Fibroblast of peridontal ligament (primary cell): ENCODE measurements at regions not wholly inside any gene's neighbourhood (a gene's known extent, or its start where the extent isn't known, plus 50 kb on each side); places are given as distances from the start of the nearest gene placed in this dataset.
"Not testable (repeated sequence)": the region's sequence is repeated elsewhere in the genome, so short reads cannot be mapped to it uniquely, and the experiment has no call there.

ENCODE experiments used
- DNase-seq: peaks from one replicate; pipeline ENCODE4 v3.0.0-alpha.2; 2010; ENCODE audit errors: extremely low read depth

DNA sequence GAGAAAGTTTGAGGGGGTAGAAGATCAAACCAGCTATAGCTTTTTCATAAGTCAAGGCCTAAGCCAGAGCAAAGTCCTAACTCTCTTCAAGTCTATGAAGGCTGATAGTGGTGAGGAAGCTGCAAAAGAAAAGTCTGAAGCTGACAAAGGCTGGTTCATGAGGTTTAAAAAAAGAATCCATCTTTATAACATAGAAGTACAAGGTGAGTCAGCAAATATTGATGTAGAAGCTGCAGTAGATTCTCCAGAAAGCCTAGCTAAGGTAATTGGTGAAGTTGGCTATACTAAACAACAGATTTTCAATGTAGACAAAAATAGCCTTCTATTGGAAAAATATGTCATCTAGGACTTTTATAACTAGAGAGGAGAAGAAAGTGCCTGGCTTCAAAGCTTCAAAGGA, 141.4 kb upstream of the ZNF521 start:
- DNase-seq: no peak

DNA sequence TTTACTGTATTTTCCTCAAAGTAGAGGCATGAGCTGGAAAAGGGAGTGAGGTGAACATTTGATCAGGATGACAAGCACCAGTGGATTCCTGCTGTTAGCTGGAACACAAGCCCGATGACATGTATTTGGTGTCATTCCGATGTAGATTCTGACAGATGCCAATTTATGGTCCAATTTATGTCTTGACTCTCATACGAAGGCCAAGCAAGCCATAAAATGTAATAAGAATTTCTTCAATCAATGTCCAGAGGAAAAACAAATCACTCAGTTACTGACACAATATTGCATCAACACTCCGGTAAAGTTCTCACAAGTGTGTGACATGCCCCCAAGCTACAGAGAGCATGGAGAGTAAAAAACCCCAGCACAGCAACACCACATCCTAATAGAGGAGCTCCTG, 138.3 kb upstream of the ZNF521 start:
- no peak for DNase-seq

DNA sequence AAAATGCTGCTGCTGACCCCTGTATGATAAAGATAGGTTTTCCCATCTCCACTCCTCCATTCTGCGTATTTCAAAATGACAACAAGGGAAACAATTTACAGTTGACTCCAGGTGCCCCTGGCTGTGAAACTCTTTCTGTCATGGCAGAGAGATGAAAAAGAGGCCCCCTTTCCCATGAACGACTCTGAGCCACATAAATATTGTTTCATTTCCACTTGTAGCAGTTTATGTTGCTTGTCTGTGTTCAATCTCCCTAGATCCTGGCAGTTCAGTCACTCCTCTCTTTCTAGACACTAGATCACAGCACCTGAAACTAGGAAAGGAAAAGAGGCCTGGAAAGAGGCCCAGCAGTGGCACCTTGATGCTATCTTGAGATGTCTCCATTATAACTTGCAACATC, 121.0 kb upstream of the ZNF521 start:
- DNase-seq: no peak

DNA sequence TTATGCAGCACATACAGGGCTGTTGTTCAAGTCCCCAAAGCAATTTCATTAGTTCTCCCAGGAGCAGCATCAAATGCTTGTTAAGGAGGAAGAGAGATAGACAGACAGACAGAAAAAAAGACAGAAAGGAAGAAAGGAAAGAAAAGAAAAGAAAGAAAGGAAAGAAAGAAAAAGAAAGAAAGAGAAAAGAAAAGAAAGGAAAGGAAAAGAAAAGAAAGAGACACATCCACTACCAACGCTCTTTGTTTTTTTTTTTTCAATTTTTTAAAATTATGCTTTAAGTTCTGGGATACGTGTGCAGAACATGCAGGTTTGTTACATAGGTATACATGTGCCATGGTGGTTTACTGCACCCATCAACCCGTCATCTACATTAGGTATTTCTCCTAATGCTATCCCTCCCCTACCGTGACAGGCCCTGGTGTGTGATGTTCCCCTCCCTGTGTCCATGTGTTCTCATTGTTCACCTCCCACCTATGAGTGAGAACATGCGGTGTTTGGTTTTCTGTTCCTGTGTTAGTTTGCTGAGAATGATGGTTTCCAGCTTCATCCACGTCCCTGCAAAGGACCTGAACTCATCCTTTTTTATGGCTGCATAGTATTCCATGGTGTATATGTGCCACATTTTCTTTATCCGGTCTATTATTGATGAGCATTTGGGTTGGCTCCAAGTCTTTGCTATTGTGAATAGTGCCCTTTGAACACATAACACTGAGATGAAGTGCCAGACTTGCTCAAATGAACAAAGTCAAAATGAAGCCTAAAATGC, 119.0 kb upstream of the ZNF521 start:
- DNase-seq: not testable (repeated sequence)

DNA sequence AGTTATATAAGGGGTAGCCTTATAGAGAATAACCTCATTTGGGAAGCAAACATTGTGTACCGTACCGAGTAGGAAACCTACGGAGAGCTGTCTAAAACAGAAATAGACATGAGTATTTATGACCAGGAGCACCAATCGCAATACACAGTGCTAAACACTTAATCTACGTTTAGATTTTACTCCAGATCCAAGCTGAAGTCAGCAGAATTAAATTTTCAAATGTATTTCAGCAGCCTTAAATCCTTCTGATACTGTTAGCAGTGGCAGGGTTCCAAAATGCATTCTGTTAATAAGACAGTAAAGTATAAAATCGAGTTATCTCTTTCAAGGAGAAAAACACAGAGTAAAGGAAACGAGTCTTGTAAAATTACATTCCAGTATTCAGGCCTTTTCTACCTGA, 118.1 kb upstream of the ZNF521 start:
- no peak for DNase-seq

DNA sequence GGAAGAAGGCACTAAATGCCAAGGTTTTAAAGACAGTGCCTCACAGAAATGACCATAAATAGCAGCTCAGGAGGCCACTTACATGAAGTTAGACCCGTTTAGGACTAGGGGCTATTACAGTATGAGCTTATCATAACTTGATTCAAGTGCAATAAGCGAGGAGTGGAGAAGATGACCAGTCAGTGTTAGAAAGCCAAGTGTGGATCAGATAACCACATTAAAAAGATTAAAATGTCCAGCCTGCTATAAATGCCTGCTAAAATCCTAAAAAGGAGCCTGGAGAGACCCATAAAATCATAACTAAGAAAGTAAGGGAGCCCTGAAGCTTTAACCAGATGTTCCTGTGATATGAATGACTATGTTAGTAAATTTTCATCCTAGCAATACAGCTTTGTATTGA, 117.5 kb upstream of the ZNF521 start:
- DNase-seq: no peak

DNA sequence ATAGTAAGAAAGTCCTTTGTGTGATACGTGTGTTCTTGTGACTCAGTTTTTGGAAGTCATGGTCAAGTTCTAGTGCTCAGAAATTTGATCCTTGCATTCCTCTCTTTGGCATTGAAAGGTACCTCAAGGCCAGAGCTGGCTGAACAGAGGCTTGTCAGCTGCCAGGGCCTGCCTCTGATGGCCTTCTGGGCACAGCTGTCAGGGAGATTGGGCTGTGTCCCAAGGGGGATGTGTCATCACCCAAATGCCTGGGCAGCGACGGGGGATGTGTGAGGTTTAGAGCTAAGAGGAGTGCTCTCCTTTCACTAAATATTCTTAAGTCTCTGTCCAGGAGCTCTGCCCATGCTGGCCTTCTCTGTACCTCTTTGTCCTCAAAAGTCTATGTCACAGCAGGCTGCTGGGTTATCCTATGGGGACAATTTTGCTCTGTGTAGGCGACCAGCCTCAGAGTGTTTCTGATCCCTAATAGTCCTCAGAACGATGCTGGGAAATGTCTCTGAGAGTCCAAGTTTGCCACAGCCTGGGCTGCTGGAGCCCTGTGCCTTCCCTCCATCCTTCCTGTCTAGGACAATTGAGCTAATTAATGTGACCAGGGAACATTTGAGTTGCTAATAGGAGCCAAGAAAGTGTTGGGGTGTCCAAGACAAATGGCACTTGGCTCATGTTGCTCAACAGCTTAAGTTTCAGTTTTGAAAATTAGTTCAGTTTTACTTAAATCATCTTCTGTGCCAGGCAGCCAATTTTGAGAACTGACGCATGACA, 115.4 kb upstream of the ZNF521 start:
- DNase-seq: peak; percentile 53

DNA sequence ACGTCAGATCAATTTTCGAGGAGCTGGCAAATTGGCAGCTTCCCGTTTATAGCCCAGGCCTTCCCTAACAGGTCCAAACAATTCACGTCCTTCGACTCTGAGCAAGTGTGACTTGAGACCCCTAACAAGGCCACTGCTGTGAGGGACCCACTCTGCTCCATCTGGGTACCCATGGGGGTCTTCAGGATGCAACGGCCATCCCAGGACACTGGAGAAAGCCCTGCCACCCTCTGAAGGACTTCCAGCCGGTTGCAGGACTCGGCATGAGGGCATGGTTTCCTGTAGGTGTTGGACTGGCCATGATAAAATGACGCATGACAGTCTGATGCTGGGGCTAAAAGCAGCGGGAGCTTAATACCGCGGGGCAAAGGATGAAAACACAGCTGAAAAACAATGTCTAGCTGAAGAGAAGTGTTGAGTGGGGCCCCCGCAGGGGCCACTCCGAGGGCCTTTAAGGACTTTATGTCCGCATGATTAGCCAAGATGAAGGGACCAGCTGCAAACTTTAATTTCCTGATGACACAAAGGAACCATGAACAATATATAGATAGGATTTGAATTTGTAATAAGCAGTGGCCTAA, 113.3 kb upstream of the ZNF521 start:
- no peak for DNase-seq

DNA sequence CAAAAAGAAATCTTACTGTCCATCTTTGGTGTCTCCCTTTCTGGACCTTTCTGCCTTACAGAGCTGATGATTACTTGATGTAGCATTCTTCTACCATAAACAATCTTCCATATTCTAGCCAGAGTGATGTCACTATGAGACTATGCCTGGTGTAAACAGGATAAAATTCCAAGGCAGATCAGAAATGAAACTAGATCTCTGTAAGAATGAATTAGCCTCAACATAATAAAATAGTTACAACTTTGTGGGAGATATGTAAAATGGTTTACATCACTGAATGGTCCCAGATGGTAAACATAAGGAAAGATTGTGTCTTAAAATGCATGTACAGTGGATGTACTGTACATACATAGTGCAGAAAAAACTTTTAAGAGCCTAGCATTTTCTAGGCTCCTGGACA, 112.3 kb upstream of the ZNF521 start:
- DNase-seq: peak; percentile 95

DNA sequence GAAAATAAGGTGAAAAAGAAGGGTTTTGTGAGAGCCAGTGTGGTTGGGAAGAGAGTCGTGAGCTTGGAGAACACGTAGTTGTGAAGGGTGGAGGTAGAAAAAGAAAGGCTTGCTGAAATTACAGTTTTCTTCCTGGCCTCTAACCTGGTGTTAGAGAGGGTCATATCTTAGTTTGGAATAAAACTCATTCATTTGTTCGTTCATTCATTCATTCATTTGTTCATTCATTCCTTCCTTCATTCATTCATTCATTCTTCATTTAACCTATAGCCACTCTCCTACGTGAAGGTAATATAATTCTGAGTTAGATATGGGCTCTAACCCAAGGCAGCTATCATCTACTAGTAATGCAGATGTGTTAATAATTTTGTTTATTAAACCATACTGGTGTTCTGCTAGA, 111.8 kb upstream of the ZNF521 start:
- no peak for DNase-seq

DNA sequence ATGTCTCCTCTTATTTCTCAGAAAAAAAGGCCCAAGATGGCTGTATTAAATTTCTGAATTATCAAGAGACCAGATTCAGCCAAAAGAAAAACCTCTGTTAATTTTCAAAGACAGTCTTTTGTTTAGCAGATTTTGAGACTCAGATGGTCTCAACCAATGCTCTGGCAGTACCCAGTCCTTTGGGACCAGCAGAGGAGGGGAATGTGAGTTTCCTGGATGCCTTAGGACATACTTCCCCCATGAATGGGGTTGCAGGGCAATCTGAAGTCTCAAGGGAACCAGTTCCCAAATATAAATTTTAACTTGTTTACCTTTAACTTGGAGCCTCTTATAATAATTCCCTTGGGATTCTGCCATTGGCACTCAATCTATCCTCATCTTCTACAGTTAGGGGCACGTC, 107.8 kb upstream of the ZNF521 start:
- peak; percentile 72 for DNase-seq

DNA sequence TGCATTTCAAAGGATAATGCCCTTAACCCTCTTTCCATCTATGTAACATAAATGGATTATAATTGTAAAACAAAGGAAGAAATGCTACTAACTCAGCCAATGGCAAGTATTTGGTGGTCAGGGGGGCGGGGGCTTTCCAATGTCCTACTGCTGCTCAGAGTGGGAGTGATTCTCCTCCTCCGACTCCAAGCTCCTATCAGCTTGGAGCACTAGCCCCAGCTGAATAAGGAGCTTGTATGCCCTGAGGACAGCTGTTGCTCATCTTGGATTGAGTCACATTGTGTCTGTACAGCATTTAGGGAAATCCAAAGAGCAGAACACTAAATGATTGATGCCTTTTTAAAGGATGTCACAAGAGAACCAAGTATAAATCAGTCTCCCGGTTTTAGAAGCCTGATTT, 105.6 kb upstream of the ZNF521 start:
- DNase-seq: peak; percentile 21

DNA sequence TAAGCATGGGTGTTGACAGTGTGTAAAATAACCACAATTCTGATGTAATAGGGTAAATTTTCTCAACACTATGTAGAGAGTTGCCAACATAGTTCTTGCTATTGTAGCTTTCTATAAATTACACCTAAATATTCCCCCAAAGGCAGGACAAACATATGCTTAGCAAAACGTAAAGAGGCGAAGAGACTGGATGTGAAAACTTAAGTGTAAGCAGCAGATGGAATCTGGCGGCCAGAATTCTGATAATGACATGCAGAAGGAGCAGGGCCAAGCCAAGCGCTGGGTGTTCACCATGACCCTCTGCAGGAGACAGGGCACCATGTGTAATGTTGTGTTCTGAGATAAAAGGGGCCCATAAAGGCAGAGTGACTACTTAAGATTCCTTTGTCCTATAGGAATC, 105.2 kb upstream of the ZNF521 start:
- DNase-seq: peak; percentile 14

DNA sequence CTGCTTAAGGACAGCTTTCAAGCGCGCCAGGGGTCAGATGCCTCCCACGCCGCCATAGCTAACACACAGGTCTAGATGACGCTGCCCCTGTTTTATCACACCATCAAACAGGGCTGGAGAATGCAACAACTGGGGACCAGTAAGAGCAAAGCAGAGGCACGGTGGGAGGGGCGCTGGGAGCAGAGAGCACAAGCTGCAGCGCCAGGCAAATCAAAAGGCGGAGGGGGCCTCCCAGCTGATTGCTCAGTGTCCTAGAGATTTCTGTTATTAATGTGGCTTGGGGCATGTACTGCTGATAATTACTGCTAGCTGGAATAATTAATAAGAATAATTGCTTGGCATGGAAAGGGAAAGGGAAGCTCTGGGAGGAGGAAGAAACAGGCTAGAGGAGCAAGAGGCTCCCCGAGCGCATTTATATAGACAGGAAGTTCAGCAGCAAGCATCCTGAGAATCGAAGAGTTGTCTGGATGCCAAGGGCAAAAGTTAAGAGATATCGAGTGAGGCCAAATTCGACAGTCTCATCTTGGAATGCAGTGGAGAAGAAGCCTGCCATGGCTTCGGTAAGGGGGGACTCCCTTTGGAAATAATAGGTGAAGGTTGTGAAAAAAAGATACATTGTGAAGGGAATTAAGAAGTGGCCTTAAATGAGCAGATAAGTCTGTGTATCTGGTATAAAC, 104.5 kb upstream of the ZNF521 start:
- DNase-seq: no peak

DNA sequence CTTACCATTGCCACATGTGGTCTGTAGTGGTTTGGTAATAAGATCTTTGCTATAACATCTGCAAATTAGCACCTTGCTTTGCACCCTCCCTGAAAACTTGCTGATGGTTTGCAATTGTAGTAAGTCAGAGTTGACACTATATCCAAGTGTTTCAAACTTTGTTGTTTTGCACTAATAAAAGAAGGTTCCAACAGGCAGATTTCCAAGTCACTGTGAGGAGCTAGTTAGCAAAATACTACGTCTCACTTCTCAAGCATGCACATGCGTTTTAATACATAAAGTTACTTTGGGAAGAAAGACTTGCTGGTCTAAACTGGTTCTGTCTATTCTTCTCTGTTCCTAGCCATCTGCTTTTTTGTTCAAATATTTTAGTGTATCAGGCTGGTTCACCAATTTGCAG, 103.7 kb upstream of the ZNF521 start:
- no peak for DNase-seq

DNA sequence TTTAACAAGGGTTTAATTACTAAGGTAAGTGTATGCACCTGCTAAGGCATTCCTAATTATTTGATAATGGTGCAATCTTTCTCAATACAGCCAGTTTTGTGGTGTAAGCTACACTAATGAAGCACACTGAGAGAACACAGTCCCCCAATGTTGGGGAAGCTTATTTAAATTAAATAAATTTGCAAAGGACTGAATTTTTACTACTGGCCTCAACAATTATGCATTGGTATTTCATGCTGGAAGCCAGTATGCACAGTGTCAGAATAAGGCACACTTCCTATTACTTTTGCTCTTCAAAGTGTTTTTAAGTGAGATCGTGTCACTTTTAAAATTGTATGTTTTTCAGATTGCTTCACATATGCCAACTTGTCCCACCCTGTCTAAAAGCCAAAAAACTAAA, 103.2 kb upstream of the ZNF521 start:
- DNase-seq: no peak

DNA sequence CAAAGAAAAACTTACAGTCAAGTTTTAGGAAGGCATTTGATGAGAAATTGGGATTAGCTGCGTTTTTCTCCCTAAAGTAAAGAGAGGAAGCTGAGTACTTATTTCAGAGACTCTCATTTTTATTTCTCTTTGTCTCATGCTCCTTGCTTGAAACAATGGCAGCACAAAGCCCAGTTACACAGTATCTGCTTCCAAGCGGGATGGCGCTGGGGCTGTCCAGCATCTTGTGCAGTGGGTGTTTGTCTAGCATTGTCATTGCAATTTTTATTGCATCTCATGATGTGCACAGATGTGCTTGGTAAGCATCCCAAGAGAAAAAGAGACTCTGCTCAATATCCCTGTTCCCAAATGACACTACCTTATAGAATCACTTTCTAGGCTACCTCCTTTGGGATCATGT, 102.8 kb upstream of the ZNF521 start:
- DNase-seq: no peak

DNA sequence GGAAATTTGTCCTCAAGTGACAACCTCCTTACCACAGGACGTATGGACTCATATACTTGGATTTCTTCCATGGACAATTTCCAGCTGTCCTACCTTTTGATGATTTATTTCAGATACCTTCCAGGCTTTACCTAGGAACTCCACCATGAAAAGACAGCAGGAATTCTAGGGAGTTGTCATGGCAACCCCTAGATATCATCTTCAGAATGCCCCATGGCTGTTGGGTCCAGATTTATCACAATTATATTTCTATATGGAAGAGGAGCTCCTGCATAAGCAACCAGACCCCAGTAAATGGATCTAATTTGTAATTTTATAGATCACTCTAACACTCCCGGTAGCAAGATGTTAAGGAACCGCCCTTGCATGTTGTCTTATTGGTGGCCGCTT, 102.3 kb upstream of the ZNF521 start:
- DNase-seq: no peak

DNA sequence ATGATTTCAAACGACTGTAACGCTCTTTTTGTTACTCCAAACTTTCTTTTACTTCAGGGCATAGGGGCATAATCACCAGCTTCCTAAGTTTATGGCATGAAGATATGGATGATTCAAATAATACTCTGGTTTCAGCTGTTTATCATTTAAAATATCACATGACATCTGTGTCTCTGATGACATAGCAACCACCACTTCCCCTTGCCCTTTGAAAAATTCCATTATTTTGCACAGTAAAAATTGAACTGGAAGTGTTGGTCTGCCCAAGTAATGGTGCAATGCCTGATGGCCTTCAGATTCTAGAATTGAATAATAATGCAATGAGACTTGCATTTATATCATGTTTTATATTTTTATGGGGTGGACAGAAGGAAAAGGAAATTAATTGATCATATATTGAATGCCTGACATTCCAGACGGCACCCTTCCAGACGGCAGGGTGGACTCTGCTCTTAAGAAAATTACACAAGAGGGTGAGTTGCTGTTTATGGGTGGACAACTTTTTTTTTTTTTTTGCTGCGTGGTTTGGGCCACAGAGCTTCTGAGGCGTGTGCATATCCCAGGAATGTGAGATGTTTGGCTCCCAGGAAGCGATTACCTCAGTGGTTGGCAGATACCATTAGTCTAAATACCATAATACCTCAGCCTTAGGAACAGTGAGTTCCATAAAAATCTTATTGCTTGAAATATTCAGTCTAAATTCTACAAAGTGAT, 101.7 kb upstream of the ZNF521 start:
- DNase-seq: peak; percentile 87

DNA sequence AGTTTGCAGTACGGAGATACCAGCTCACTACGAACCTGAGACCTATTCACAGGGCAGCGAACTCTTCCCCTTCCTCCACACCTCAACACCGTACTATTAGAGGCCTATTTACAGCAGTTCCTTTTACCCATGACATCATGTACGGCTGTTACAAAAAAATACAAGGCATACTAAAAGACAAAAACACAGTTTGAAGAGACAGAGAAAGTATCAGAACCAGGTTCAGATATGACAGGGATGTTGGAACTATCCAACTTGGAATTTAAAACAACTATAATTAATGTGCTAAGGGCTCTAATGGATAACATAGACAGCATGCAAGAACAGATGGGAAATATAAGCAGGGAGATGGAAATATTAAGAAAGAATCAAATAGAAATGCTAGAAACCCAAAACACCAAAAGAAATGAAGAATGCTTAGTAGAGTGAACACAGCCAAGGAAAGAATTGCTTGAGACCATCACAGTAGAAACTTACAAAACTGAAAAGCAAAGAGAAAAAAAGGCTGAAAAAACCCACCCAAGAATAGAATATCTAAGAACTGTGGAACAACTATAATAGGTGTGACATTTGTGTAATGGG, 99.2 kb upstream of the ZNF521 start:
- no peak for DNase-seq

DNA sequence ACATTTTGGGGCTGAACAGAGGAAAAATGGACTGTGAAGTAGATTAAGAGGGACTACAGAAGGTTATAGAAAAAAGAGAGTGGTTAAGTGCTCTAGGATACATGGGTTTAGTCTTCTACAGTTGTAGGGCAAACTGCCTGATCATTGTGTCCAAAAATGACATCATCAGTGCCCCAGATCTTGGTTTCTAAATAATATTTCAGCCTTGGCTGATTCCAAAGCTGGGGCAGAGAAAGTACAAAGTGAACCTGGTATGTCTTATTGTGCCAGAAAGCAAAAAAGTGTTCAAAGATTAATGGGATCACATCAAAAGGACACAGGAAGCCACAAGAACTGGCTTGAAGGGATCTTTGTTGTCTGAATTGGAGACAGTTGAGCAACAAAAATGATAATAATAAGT, 97.1 kb upstream of the ZNF521 start:
- DNase-seq: no peak

DNA sequence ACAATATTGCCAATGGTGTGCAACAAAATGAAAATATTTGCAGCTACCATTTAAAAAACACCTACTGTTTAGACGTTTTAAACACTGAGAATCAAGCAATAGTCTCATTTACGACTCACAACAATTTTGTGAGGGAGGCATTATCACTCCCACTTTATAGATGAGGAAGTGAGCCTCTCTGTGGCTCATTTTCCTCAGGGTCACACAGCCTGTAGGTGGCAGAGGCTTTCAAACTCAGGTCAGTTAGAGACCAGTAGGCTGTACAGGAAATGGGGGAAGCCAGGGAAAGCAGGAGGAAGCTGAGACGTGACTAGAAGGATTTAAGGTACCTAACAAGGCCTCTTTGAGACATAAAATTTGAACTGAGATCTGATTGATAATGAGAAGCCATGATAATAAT, 95.0 kb upstream of the ZNF521 start:
- DNase-seq: no peak
